Vagina (tissue), 2 donors: ENCODE measurements at regions not wholly inside any gene's neighbourhood (a gene's known extent, or its start where the extent isn't known, plus 50 kb on each side); places are given as distances from the start of the nearest gene placed in this dataset.
"Not testable (repeated sequence)": the region's sequence is repeated elsewhere in the genome, so short reads cannot be mapped to it uniquely, and the experiment has no call there.

Experiments used
- POLR2AphosphoS5 ChIP-seq, 2 donors: sonication (generic); formaldehyde crosslinking; IDR thresholded peaks; one replicate each; pipeline ENCODE4 v1.9.0; 2017; ENCODE audit warnings: antibody characterized with exemption in 2 of 2, mild to moderate bottlenecking in 2 of 2, low read depth in 1 of 2; ENCODE audit not compliant: insufficient read depth in 1 of 2
- TF ChIP-seq, protein P1 (sequence below), 3 experiments: fragments of 450-650 bp in 2 of 3; fragments of 200-600 bp in 1 of 3; sonication (generic) in 1 of 3; IDR thresholded peaks; one replicate each; pipeline ENCODE4 v1.5.1; 2017 to 2019; ENCODE audit warnings: antibody characterized with exemption in 3 of 3, mild to moderate bottlenecking in 2 of 3, moderate library complexity in 2 of 3

DNA sequence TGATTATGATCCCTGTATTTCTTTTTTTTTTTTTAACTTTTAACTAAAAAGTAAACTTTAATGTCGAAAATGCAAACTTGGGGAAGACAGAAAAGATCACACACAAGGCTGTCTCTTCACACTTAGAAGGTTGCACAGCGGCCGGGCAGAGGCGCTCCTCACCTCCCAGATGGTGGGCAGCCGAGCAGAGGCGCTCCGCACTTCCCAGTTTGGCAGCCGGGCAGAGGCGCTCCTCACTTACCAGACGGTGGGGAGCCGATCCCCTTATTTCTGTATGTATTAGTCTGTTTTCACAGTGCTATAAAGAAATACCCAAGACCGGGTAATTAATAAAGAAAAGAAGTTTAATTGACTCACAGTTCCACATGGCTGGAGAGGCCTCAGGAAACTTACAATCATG, 805.6 kb upstream of the SPRY2 start:
- TF ChIP-seq, protein P1, sequence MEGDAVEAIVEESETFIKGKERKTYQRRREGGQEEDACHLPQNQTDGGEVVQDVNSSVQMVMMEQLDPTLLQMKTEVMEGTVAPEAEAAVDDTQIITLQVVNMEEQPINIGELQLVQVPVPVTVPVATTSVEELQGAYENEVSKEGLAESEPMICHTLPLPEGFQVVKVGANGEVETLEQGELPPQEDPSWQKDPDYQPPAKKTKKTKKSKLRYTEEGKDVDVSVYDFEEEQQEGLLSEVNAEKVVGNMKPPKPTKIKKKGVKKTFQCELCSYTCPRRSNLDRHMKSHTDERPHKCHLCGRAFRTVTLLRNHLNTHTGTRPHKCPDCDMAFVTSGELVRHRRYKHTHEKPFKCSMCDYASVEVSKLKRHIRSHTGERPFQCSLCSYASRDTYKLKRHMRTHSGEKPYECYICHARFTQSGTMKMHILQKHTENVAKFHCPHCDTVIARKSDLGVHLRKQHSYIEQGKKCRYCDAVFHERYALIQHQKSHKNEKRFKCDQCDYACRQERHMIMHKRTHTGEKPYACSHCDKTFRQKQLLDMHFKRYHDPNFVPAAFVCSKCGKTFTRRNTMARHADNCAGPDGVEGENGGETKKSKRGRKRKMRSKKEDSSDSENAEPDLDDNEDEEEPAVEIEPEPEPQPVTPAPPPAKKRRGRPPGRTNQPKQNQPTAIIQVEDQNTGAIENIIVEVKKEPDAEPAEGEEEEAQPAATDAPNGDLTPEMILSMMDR (IDR thresholded peaks at IDR 0.05): not testable (repeated sequence)
- not testable (repeated sequence) for TF ChIP-seq POLR2AphosphoS5 (IDR thresholded peaks at IDR 0.05; ENCODE audit: insufficient read depth in 1 of 2, low read depth in 1 of 2)
